ENCODE measurements at regions not wholly inside any gene's neighbourhood (a gene's known extent, or its start where the extent isn't known, plus 50 kb on each side); places are given as distances from the start of the nearest gene placed in this dataset.
"Not testable (repeated sequence)": the region's sequence is repeated elsewhere in the genome, so short reads cannot be mapped to it uniquely, and the experiment has no call there.

DNA sequence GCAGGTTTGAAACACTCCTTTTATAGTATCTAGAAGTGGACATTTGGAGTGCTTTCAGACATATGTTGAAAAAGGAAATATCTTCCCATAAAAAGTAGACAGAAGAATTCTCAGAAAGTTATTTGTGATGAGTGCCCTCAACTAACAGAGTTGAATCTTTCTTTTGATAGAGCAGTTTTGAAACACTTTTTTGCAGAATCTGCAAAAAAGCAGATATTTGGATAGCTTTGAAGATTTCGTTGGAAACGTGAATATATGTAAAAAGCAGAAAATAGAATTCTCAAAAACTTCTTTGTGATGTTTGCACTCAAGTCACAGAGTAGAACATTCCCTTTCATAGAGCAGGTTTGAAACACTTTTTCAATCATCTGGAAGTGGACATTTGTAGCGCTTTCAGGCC lies 676.4 kb upstream of the ZNF337 start:
- DNase-seq, result not testable (repeated sequence)

DNA sequence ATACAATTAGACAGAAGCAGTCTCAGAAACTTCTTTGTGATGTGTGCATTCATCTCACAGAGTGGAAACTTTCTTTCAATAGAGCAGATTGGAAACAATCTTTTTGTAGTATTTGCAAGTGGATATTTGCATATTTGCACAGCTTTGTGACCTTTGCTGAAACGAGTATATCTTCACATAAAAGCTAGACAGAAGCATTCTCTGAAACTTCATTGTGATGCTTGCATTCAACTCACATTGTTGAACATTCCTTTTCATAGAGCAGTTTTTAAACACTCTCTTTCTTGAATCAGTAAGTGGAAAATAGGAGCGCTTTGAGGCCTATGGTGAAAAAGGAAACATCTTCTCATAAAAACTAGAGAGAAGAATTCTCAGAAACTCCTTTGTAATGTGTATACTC lies 657.9 kb upstream of the ZNF337 start:
- DNase-seq, result no peak

DNA sequence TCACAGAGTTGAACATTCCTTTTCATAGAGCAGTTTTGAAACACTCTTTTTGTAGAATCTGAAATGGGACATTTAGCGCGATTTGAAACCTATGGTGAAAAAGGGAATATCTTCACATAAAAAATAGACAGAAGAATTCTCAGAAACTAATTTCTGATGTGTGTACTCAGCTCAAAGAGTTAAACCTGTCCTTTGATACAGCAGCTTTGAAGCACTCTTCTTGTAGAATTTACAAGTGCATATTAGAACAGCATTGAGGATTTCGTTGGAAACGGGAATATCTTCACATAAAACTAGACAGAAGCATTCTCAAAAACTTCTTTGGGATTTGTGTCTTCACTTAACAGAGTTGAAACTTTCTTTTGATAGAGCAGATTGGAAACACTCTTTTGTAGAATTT lies 650.7 kb upstream of the ZNF337 start:
- no peak for DNase-seq

DNA sequence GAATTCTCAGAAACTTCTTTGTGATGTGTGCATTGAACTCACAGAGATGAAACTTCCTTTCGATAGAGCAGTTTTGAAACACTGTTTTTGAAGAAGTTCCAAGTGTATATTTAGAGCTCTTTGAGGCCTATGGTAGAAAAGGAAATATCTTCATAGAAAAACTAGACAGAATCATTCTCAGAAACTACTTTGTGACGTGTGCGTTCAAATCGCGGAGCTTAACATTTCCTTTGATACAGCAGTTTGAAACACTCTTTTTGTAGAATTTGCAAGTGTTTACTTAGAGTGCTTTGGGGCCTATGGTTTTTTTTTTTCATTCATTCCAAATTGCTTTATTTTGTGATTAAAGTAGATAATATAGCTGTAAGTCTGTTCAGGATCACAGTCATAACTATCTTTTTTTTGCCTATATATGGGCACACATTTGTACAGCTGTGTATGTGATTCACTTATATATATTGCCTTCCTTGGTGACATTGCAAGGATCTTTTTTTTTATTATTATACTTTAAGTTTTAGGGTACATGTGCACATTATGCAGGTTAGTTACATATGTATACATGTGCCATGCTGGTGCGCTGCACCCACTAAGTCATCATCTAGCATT lies 643.9 kb upstream of the ZNF337 start:
- DNase-seq, result not testable (repeated sequence)

DNA sequence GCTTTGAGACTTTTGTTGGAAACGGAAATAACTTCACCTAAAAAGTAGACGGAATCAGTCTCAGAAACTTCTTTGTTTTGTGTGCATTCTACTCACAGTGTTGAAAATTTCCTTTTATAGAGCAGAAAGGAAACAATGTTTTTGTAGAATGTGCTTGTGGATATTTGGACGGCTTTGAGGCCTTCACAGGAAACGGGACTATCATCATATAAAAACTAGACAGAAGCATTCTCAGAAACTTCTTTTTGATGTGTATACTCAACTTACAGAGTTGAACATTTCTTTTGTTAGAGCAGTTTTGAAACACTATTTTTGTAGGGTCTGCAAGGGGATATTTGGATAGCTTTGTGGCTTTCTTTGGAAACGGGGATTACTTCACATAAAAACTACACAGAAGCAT lies 627.5 kb upstream of the ZNF337 start:
- no peak for DNase-seq

- DNase-seq, result no peak
These were observed 618.4 kb upstream of the ZNF337 start for GRCh38 chr20:26315054-26315453.

DNA sequence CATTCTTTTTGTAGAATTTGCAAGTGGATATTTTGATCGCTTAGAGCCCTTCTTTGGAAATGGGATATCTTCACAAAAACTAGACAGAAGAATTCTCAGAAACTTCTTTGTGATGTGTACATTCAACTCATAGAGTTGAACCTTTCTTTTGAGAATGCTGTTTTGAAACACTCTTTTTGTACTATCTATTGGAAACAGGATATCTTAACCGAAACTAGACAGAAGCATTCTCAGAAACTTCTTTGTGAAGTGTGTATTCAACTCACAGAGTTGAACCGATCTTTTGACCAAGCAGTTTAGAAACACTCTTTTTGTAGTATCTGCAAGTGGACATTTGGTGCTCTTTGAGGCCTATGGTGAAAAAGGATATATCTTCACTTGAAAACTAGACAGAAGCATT lies 613.1 kb upstream of the ZNF337 start:
- DNase-seq, result not testable (repeated sequence)

DNA sequence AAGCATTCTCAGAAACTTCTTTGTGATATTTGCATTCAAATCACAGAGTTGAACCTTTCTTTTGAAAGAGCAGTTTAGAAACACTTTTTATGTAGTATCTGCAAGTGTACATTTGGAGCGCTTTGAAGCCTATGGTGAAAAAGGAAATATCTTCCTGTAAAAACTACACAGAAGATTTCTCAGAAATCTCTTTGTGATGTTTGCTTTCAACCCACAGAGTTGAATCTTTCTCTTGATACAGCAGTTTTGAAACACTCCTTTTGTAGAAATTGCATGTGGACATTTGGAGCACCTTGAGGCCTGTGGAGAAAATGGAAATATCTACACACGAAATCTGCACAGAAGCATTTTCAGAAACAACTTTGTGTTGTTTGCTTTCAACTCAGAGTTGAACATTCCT lies 612.3 kb upstream of the ZNF337 start:
- DNase-seq, result no peak

DNA sequence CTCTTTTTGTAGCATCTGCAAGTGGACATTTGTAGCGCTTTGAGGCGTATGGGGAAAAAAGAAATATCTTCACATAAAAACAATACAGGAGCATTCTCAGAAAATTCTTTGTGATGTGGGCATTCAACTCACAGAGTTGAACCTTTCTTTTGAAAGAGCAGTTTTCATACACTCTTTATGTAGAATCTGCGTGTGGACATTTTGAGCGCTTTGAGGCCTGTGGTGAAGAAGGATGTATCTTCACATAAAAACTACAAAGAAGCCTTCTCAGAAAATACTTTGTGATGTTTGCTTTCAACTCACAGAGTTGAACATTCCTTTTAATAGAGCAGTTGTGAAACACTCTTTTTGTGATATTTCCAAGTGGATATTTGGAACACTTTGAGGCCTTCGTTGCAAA lies 598.4 kb upstream of the ZNF337 start:
- DNase-seq, result no peak

- not testable (repeated sequence) for DNase-seq
These were observed 591.9 kb upstream of the ZNF337 start for GRCh38 chr20:26288379-26289061.

DNA sequence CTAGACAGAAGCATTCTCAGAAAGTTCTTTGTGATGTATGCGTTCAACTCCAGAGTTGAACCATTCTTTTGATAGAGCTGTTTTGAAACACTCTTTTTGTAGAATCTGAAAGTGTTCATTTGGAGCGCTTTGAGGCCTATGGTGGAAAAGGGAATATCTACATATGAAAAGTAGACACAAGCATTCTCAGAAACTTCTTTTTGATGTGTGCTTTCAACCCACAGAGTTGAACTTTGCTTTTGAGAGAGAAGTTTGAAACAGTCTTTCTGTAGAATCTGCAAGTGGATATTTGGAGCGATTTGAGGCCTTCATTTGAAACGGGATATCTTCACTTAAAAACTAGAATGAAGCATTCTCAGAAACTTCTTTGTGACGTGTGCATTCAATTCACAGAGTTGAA lies 582.6 kb upstream of the ZNF337 start:
- no peak for DNase-seq

GRCh38 chr20:26277339-26277738 lies 580.7 kb upstream of the ZNF337 start:
- DNase-seq, result no peak

DNA sequence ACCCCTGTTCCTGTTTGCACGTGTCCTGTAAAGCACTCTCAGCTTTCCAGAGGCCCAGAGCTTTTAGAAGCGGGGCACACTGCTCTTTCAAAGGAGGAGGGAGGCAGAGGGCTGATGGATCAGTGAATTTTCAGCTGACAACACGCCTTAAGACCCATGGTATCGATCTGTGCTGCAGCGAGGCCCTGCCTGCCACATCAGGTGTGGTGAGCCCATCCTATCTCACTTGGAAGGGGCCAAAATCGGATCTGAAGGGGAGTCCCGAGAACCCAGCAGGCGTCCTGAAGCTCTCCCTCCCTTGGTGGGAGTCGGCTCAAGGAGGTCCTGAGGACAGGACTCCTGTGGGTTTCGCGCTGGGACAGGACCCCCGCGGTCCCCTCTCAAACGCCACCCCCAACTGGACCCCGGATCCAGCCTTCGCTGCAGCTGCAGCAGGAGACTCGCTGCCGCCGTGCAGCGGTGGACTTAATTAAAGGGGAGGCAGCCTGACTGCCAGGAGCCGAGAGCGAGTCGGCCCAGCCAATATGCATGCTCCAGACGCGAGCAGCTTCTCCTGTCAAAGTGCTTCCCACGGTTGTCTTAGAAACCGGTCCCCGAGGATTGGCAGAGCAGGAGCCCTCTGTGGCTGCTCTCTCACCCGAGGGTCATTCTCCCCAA lies 580.0 kb upstream of the ZNF337 start:
- peak; percentile 15 for DNase-seq

GRCh38 chr20:26268762-26269161 lies 572.1 kb upstream of the ZNF337 start:
- not testable (repeated sequence) for DNase-seq

- not testable (repeated sequence) for DNase-seq
These were observed 564.3 kb upstream of the ZNF337 start for GRCh38 chr20:26260925-26261324.

DNA sequence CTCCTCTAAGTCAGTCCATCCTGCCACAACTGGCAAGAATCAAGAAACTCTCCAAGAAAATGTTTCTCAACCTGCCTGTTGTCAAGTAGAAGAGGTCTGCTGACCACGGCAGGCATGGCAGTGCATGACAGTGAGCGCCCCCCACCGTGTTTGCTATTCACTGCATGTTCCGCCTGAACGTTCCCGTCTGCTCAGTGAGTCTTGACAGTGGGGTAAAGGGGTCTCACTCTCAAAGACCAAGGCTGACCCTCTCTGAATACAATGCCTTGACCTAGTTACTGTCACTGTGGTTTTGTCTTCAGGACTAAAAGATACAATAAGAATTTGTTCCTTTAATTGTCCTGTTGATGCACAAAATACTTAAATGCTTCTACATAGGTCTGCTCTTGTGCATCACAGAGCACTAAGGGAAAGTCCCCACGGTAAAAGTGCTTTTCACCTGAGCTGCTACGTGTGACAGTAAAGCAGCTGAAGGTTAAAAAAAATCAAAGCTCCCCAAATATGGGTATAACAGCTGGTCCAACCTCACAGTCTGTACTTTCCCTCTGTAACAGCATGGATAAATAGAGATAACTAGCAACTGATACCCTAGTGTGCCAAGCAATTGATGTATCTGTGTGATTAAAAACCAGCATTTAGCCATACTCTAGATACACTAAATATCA lies 555.8 kb upstream of the ZNF337 start:
- peak; percentile 7 for DNase-seq

DNA sequence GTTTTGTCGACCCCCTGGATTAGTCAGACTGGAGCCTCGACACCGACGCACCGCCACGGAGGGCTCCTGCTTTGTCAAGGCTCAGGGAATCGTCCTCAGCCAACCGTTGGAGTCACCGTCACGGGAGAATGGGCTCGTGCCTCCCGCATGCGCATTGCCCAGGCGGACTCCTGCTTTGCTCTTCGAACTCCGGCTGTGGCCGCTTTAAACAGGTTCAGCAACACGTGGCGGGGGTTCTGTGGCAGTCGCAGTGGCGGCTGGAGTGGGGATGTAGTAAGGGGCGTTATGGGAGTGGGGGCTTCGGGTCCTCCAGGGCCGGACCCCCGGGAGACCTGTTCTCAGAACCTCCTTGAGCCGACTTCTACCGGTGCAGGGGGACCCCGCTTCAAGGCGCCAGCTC lies 554.7 kb upstream of the ZNF337 start:
- peak; percentile 77 for DNase-seq

- peak; percentile 69 for DNase-seq
These were observed 553.8 kb upstream of the ZNF337 start for GRCh38 chr20:26250249-26251114.

GRCh38 chr20:26243731-26244130 lies 547.1 kb upstream of the ZNF337 start:
- no peak for DNase-seq

DNA sequence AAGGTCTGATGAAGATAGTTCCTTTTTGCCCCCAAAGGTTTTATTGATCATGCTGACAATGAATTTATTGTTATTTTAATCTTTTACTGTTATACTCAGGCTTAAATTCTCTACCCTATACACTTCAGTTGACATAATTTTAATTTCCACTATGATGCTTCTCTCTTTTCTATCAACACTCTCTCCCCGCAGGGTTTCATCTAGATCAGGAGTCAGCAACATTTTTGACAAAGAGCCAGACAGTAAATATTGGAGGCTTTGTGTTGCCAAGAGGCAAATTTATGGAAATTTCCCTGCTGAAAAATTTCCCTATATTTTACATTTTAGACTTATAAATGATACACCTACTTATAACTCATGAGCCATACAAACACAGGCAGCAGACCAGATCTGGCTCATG lies 524.0 kb upstream of the ZNF337 start:
- DNase-seq, result not testable (repeated sequence)

DNA sequence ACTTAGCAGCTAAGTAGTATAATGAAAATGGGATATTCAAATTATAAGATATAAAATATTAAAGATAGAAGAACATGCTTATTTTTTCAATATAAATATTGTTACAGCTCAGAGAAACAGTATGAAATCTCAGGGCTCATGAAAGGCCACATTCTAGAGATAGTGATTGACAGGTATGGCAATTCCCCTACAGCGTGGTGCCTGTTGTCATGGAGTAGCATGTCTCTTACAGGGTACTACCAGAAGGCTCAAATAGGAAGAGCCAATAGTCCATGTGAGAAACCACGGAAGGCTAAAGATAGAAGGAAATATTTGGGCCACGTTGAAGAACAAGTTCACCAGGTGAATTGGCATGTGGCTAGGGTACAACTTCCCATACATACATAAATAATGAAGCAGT lies 522.9 kb upstream of the ZNF337 start:
- not testable (repeated sequence) for DNase-seq

- no peak for DNase-seq
These were observed 521.6 kb upstream of the ZNF337 start for GRCh38 chr20:26218301-26218700.

DNA sequence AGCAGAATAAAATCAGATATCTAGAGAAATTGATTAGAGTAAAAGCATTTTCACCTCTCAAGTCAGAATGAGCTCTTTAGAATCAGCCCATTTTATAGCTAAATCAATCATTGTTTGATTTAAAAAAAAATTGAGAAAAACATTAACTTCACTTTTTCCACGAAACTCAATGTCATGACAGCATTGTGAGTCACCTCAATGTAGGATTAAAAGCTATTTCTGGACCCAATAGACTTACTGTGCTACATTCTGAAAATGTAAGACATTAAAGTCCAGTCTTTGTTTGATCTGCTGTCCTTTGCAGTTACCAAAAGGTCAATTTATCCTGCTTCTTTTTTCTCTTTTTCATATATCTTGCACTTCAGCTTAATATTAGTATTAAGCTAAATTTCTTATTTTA lies 519.4 kb upstream of the ZNF337 start:
- no peak for DNase-seq
